DND-41 (cell line): ENCODE measurements at regions not wholly inside any gene's neighbourhood (a gene's known extent, or its start where the extent isn't known, plus 50 kb on each side); places are given as distances from the start of the nearest gene placed in this dataset.

Experiments used
- ATAC-seq: fragments of 200-7000 bp; cut with Tn5 transposase; 3 replicates; pipeline ENCODE4 v1.9.1; 2021; ENCODE audit warnings: low read depth; ENCODE audit not compliant: insufficient read depth
- DNase-seq: peaks from one replicate; pipeline ENCODE4 v3.0.0-alpha.2; 2020
- H2AFZ ChIP-seq: 2 replicates; pipeline ENCODE4 v1.6.0; 2012; ENCODE audit warnings: low read depth, low read length
- H3K27ac ChIP-seq: 2 replicates; pipeline ENCODE4 v1.5.1; 2012; ENCODE audit warnings: low read length, inconsistent platforms
- H3K27me3 ChIP-seq: fragments of 200-600 bp; sonication (generic); 2 replicates; pipeline ENCODE4 v1.6.0; 2012; ENCODE audit warnings: low read length, mild to moderate bottlenecking, inconsistent platforms; ENCODE audit not compliant: insufficient read depth, poor library complexity
- H3K36me3 ChIP-seq: 2 replicates; pipeline ENCODE4 v1.5.1; 2012; ENCODE audit warnings: low read length, inconsistent platforms; ENCODE audit not compliant: insufficient read depth
- H3K4me1 ChIP-seq: 2 replicates; pipeline ENCODE4 v1.5.1; 2012; ENCODE audit warnings: mild to moderate bottlenecking, low read length; ENCODE audit not compliant: insufficient read depth
- H3K4me2 ChIP-seq: 2 replicates; pipeline ENCODE4 v1.6.0; 2012; ENCODE audit warnings: mild to moderate bottlenecking, moderate library complexity, low read length, inconsistent platforms; ENCODE audit not compliant: insufficient read depth
- H3K4me3 ChIP-seq, 2 experiments: fragments of 200-600 bp in 1 of 2; shearing (Covaris generic) in 1 of 2; 2 replicates each; pipeline ENCODE4 v1.5.1; 2012 to 2016; ENCODE audit warnings: inconsistent platforms in 2 of 2, low read length in 2 of 2, mild to moderate bottlenecking in 2 of 2, low read depth in 1 of 2, moderate library complexity in 1 of 2
- H3K79me2 ChIP-seq: 2 replicates; pipeline ENCODE4 v1.6.0; 2012; ENCODE audit warnings: low read length, inconsistent platforms; ENCODE audit not compliant: insufficient read depth
- H3K9ac ChIP-seq: 2 replicates; pipeline ENCODE4 v1.6.0; 2012; ENCODE audit warnings: low read depth, mild to moderate bottlenecking, inconsistent platforms, low read length, moderate library complexity
- H3K9me3 ChIP-seq: 2 replicates; pipeline ENCODE4 v1.5.1; 2012; ENCODE audit warnings: low read length, moderate library complexity, mild to moderate bottlenecking, inconsistent platforms; ENCODE audit not compliant: insufficient read depth, severe bottlenecking
- H4K20me1 ChIP-seq: 2 replicates; pipeline ENCODE4 v1.6.0; 2012; ENCODE audit warnings: low read length; ENCODE audit not compliant: insufficient read depth
- EZH2 ChIP-seq: IDR thresholded peaks from 3 replicates; pipeline ENCODE4 v1.6.1; 2012; ENCODE audit warnings: borderline replicate concordance, low read depth, mild to moderate bottlenecking, moderate library complexity, low read length, inconsistent platforms; ENCODE audit not compliant: severe bottlenecking
- TF ChIP-seq, protein P1 (sequence below): IDR thresholded peaks from 2 replicates; pipeline ENCODE4 v1.5.1; 2012; ENCODE audit warnings: borderline replicate concordance, low read length, moderate library complexity, mild to moderate bottlenecking; ENCODE audit not compliant: poor library complexity, severe bottlenecking; ENCODE audit errors: extremely low read depth

DNA sequence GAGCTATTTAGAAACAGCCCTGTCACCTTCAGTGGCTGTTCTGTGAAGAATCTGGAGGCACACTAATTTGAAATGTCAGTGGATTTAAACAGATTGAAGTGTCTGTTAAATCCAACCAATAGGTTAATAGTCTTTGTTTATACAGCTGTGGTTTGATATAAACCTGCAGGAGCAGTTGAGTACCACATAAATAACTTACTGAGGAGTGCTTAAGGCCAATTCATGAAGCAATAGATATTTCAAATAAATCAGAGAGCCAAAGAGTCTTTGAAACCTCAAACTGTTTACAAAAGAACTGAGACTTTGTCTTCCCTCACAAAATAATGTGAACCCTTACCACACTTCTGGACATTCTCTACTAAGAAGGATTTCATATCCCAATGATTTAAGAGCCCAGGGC is 111.9 kb downstream of the FEM1C start:
- DNase-seq (no peak), ATAC-seq (no peak)
- no peaks in the 10 kb centered on the region for H3K36me3 ChIP-seq
- no peak overlapping the region for H3K4me2 ChIP-seq
- H3K79me2 ChIP-seq = no peaks in the 10 kb centered on the region
- no peak overlapping the region for H2AFZ ChIP-seq
- no peaks in the 10 kb centered on the region for H3K9me3 ChIP-seq
- no peak overlapping the region for H3K9ac ChIP-seq
- no peaks in the 10 kb centered on the region for H4K20me1 ChIP-seq
- H3K4me3 ChIP-seq = no peak overlapping the region
- no peaks in the 10 kb centered on the region for H3K4me1 ChIP-seq
- TF ChIP-seq, protein P1, sequence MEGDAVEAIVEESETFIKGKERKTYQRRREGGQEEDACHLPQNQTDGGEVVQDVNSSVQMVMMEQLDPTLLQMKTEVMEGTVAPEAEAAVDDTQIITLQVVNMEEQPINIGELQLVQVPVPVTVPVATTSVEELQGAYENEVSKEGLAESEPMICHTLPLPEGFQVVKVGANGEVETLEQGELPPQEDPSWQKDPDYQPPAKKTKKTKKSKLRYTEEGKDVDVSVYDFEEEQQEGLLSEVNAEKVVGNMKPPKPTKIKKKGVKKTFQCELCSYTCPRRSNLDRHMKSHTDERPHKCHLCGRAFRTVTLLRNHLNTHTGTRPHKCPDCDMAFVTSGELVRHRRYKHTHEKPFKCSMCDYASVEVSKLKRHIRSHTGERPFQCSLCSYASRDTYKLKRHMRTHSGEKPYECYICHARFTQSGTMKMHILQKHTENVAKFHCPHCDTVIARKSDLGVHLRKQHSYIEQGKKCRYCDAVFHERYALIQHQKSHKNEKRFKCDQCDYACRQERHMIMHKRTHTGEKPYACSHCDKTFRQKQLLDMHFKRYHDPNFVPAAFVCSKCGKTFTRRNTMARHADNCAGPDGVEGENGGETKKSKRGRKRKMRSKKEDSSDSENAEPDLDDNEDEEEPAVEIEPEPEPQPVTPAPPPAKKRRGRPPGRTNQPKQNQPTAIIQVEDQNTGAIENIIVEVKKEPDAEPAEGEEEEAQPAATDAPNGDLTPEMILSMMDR = no peak
- TF ChIP-seq EZH2 = no peak
- no peak overlapping the region for H3K27ac ChIP-seq
- peaks cover 4% of the 10 kb centered on the region for H3K27me3 ChIP-seq

DNA sequence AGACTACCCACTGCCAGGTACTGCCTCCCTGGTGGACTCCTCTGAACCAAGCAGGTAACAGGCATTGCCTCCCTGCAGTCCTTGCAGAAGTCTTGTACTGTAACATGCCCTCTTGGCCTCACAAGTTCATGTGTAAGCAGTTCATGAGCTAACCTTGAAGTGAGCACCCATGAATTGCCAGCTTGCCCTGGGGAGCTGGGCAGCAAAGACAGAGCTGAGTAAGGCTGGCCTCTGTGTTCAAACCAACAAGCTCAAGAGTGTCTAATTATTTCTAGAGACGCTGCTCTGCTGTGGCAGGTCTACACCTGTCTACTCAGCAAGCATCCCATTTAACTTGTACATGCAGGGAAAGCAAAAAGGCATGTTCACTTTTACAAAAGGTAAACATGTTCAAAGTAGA is 113.5 kb downstream of the FEM1C start:
- H3K36me3 ChIP-seq = no peaks in the 10 kb centered on the region
- ATAC-seq (no peak), DNase-seq (no peak)
- H3K9ac ChIP-seq = no peak overlapping the region
- H3K27me3 ChIP-seq = peaks cover 7% of the 10 kb centered on the region
- H3K4me2 ChIP-seq = no peak overlapping the region
- no peak overlapping the region for H2AFZ ChIP-seq
- H3K4me1 ChIP-seq = no peaks in the 10 kb centered on the region
- H3K79me2 ChIP-seq = no peaks in the 10 kb centered on the region
- no peaks in the 10 kb centered on the region for H4K20me1 ChIP-seq
- H3K27ac ChIP-seq = no peak overlapping the region
- no peak overlapping the region for H3K4me3 ChIP-seq
- H3K9me3 ChIP-seq = no peaks in the 10 kb centered on the region
- TF ChIP-seq, protein P1 = no peak
- TF ChIP-seq EZH2 = no peak

GRCh38 chr5:115430374-115430773 is 114.2 kb downstream of the FEM1C start:
- H3K9ac ChIP-seq = no peak overlapping the region
- DNase-seq = no peak
- H3K27ac ChIP-seq = no peak overlapping the region
- no peak overlapping the region for H3K4me2 ChIP-seq
- no peaks in the 10 kb centered on the region for H3K4me1 ChIP-seq
- no peak overlapping the region for H3K4me3 ChIP-seq
- H3K27me3 ChIP-seq = peaks cover 7% of the 10 kb centered on the region
- no peak overlapping the region for H2AFZ ChIP-seq
- H3K36me3 ChIP-seq = no peaks in the 10 kb centered on the region
- no peak for ATAC-seq
- TF ChIP-seq, protein P1 = no peak
- TF ChIP-seq EZH2 = no peak
- H3K9me3 ChIP-seq = no peaks in the 10 kb centered on the region
- H4K20me1 ChIP-seq = no peaks in the 10 kb centered on the region
- H3K79me2 ChIP-seq = no peaks in the 10 kb centered on the region

DNA sequence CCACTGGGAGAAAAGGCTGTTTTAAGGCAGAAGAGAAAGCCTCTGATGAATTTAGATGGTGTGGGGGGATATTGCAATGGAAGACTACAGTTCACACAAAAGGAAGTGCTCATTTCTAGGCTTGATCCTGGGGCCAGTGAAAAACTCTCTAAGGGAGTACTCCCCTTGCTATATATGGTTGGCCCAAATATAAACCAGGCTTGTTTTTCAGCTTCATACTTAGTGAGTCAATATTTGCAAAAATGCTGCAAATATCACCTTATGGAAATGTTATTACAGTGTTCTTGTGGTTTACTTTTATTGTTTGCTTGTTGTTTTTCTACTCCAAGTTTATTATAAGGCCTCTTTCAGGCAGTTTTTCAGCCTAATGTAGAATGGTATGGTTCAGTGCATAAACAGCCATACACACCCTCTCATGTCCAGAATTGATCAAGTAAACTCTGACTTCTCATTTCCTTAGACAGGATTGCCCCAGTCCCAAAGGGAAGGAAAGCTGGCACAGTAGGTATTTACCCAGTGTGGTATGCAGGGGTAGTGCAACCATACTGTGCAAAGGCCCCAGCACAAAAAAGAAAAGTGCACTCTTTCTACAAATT is 115.1 kb downstream of the FEM1C start:
- H3K27ac ChIP-seq = no peak overlapping the region
- H3K79me2 ChIP-seq = no peaks in the 10 kb centered on the region
- H3K4me1 ChIP-seq = no peaks in the 10 kb centered on the region
- no peaks in the 10 kb centered on the region for H4K20me1 ChIP-seq
- no peak overlapping the region for H3K4me2 ChIP-seq
- no peak for ATAC-seq
- no peak for TF ChIP-seq EZH2
- TF ChIP-seq, protein P1 = no peak
- H3K9ac ChIP-seq = no peak overlapping the region
- H3K9me3 ChIP-seq = no peaks in the 10 kb centered on the region
- no peak overlapping the region for H2AFZ ChIP-seq
- no peak overlapping the region for H3K4me3 ChIP-seq
- peaks cover 7% of the 10 kb centered on the region for H3K27me3 ChIP-seq
- DNase-seq = no peak
- no peaks in the 10 kb centered on the region for H3K36me3 ChIP-seq
